Fibroblast of skin of abdomen (primary cell): ENCODE measurements at regions not wholly inside any gene's neighbourhood (a gene's known extent, or its start where the extent isn't known, plus 50 kb on each side); places are given as distances from the start of the nearest gene placed in this dataset.
"Not testable (repeated sequence)": the region's sequence is repeated elsewhere in the genome, so short reads cannot be mapped to it uniquely, and the experiment has no call there.

ENCODE experiments used
- DNase-seq: peaks from one replicate; pipeline ENCODE4 v3.0.0-alpha.2; 2013

DNA sequence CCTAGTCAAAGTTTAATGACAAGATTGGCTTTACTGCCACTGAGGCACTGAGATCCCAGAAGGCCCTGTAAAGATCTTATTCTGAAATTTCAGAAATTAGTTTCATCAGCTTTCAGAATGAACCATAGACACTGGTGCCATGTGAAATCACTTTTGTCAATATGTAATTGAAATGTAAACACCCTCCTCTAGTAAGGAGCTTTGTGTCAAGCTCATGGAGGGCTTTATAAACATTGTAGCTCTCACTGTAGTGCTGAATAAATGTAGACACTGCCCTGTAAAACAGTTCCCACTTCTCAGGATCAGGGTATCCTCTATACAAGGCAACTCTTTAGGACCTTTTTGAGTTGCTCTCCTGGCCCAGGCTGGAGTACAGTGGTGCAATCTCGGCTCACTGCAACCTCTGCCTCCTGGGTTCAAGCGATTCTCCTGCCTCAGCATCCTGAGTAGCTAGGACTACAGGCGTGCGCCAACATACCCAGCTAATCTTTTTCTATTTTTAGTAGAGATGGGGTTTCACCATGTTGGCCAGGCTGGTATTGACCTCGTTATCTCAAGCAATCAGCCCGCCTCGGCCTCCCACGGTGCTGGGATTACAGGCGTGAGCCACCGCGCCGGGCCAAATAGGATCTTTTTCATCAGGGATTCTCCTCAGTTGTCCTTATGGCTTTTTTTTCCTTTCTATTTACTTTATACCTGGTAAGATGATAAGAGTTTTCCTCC, 1823.9 kb upstream of the CDH9 start:
- no peak for DNase-seq

DNA sequence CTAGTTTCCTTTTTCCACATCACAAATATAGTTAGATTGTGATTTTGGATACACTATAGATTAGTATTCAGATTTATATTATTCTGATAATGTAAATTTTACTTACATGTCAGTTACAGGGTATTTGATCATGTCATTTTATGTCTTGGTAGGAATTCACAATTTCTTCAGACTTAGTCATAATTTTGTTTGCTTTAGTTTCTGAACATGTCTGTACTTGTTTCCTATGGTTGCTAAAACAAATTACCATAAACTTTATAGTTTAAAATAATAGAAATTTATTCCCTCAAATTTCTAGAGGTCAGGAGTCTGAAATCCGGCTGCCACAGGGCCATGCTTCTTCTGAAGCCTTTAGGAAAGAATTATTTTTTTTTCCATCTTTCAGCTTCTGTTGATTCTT, 1817.2 kb upstream of the CDH9 start:
- DNase-seq = no peak

DNA sequence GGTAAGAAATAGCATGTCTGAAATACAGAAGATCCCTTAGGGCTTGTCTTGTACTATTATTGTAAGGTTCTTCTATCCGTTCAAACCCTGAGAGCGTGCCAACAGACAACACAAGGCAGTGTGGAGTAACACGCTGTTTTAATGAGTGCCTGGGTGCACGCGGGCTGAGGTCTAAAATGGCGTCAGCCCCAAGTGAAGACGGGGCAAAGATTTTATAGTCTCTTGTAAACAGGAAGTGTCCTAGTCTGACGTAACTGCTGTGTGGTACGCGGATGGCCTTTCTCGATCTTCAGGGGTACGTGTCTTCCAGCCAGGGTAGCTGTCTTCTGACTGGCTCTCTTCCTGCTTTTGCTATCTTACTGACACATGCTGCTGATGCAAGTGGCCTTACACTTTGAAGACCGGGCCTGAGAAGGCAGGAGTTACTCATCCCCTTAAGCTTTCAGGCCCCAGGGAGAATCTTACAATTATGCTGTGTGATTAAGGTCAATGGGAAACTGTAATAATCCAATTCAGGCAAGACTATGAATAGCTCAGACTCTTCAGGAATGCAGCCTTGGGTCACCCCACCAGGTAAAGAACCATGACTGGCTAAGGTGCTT, 1812.0 kb upstream of the CDH9 start:
- no peak for DNase-seq

DNA sequence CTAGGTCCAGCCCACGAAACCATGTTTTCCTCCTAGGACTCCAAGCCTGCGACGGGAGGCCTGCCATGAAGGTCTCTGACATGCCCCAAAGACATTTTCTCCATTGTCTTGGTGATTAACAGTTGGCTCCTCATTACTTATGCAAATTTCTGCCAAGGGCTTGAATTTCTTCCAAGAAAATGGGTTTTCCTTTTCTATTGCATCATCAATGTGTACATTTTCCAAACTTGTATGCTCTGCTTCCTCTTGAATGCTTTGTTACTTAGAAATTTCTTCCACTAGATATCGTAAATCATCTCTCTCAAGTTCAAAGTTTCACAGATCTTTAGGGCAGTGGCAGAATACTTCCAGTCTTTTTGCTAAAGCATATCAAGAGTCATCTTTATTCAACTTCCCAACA, 1792.7 kb upstream of the CDH9 start:
- no peak for DNase-seq

DNA sequence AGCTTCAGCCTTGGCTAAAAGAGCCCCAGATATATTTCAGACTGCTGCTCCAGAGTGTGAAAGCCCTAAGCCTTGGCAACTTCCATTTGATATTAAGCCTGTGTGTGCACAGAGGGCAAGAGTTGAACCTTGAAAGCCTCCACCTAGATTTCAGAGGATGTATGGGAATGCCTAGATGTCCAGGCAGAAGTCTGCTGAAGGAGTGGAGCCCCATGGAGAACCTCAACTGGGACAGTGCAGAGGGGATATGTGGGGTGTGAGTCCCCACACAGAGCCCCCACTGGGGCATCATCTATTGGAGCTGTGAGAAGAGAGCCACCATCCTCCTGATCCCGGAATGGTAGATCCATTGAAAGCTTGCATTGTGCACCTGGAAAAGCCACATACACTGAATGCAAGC, 1784.8 kb upstream of the CDH9 start:
- DNase-seq = no peak

DNA sequence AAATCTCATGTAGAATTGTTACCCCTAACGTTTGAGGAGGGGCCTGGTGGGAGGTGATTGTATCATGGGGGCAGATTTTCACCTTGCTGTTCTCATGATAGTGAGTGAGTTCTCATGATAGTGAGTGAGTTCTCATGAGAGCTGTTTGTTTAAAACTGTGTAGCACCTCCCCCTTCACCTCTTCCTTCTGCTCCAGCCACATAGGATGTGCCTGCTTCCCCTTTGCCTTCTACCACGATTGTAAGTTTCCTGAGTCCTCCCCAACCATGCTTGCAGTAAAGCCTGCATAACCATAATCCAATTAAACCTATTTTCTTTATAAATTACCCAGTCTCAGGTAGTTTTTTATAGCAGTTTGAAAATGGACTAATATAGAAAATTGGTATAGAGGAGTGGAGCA, 1783.7 kb upstream of the CDH9 start:
- no peak for DNase-seq

DNA sequence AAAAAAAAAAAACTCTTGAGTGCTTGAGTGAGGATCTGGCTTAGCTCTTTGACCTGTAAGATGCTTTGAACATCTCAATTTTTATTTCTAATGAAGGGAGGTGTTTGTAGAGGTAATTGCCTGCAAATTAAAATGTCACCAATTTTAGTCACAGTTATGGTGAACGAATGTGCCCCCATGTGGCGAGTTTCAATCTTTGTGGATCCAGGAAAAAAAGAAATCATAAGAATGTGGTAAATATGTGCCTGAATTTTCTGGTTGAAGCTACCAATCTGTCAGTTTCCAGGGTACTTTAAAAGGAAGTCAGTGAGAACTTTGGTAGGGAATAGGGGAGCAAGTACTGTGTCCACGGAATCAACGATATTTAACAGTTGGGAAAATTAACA, 1772.4 kb upstream of the CDH9 start:
- DNase-seq = no peak

DNA sequence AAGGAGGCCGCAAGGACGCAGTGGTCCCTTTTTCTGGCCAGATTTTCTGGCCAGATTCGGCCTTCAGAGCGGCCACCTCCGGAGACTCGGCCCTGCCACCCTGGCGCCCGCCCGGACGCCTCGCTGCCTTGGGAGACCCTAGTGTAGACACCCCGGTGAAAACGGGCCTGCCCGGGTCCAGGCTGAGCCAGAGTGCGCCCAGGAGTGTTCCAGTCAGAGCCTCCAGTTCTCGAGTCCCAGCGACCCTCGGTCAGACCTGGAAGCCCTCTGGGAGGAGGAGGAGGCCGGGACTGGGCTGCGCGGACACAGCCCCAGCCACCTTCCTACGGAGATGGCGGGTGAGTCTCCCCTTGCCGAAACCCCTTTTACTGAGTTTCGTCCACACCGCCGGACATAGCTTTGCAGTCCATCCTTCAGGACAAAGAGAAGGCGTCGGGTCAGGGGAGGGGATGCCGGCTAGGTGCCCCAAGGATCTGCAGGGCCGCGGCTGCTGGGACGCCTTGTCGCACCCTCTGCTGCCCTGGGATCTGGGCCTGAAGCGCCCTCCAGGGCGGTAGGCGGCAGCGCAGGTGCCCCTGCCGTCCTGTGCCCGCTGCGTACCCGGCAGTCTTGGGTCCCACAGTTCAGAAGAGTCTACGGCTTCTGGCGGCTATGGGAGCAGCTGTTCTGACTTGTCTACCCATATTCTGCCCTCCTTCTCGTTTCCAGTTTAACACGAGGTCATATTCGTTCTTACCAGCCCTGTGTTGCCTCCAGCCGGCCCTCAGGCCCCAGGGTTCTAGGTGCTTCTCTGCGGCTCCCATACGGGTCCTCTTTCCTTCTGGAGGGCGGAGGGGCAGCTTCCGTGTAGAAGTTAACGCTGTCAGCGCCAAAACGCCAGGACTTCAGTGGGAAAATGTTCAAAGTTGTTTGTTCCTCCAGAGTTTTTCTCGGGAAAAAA, 1771.7 kb upstream of the CDH9 start:
- DNase-seq = no peak

DNA sequence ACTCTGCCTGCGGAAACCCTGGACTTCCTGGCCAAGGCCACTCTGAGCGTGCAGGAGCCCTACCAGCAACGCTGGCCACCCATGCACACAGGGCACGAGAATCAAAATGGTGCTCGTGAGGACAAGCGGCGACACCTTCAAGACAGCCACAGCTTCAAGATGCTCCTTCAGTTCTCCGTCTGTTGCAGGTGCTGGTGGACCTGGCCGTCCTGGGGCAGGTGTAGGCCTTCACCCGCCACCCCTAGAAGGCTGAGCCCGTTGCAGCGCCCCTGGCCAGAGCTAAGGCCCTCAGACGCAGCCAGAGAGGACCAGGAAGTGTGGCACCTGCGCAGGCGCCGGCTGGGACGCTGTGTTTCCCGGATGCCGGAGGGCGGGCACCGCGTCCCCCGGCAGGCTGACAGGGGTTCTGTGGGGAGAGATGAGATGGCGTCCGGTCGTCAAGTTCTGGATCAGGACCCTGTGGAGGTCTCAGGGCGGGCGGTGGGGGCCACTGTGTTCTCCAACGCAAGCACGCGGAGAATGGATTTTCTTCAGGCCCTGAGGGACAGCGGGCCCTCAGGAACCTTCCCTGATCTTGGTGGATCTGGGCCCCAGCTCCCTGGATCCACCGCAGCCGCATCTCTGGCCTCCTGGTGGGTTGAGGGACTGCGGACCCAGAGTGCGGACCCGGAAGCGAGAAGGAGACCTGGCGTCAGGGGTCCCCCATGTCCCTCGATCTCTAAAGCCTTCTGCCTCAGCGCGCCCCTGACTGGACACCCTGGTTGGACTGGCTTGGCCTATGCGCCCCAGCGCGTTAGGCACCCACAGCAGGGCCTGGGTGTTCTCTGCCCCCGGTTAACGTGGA, 1770.8 kb upstream of the CDH9 start:
- no peak for DNase-seq

DNA sequence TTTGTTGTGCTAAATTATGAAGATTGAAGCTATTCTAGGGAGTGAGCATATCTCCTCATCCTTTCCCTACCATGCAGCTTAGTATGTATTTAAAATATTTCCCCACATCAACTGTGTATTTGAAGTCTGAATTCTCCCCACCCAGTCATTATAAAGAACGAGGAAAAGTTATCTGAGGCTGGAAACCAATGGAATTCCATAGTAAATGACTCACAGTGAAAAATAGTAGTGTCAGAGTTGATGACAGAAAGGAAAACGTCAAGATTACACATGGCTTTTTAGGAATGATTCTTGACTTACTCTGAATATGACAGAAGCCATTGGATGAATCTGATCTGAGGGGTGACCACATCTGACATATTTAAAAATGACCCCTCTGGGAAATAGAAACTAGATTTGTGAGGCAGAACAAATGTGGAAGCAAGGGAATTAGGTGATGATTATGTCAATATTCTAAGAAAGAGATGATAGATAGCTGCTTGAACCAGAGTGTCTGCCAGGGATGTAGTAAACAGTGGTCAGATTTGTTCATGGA, 1768.9 kb upstream of the CDH9 start:
- no peak for DNase-seq

DNA sequence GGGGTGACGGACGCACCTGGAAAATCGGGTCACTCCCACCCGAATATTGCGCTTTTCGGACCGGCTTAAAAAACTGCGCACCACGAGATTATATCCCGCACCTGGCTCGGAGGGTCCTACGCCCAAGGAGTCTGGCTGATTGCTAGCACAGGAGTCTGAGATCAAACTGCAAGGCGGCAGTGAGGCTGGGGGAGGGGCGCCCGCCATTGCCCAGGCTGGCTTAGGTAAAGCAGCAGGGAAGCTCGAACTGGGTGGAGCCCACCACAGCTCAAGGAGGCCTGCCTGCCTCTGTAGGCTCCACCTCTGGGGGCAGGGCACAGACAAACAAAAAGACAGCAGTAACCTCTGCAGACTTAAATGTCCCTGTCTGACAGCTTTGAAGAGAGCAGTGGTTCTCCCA, 1760.6 kb upstream of the CDH9 start:
- not testable (repeated sequence) for DNase-seq

DNA sequence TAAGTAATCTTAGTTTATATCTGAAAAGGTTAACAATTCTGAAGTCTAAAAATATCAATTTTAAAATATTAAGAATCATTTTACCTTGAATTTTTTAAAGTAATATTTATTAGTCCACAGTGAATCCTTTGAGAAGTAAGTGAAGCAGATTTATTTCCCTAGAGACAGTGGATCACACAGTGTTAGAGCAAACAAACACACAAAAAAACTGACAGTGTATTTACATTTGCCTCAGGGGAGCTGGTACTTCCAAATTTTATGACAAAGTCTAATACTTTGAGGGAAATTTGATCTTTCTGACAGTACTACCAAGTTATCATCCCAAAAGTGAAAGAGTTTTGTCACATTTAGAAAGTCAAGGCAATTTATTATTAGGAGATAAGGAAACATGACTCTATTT, 1750.6 kb upstream of the CDH9 start:
- no peak for DNase-seq

DNA sequence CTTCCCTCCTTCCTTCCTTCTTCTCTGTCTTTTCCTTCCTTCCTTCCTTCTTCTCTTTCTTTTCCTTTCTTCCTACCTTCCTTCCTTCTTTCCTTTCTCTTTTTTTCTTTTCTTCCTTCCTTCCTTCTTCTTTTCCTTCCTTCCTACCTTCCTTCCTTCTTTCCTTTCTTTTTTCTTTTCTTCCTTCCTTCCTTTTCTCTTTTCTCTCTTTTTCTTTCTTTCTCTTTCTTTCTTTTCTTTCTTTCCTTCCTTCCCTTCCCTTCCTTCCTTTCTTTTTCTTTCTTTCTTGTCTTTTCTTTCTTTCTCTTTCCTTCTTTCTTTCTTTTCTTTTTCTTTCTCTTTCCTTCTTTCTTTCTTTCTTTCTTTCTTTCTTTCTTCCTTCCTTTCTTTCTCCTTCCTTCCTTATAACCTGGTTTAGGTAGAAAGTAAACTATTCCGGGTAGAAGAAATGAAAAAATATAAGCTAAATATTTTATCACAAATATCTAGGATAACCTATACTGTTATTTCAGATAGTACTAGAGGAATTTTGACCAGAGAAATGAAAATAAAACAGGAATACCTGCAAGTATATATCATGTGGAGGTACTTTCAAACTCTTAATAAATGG, 1741.8 kb upstream of the CDH9 start:
- no peak for DNase-seq

DNA sequence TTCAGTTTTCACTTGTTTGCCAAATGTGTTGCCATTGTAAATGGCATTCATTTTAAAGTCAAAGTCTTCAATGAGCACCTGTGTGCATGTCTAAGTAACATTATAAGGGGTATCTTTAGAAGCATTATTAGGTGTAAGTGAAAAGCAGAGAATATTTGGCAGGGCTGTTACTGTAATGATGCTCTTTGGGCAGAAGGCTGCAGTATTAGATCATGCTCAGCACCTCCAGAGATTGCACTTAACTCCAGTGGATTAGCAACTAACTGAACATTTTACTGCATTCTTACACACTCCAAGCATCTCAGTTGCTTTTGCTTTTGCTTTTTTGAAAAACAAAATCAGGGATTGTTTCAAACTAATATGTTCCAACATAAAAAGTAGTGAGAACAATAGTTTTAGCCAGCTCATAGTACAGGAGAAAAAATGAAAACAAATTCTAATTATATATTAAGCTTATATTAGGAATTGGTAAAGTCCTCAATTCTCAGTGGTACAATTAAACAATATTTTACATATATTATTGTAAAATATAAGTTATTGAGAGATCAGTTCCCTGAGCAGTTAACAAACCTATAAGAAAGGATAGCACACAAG, 1740.9 kb upstream of the CDH9 start:
- DNase-seq = peak; percentile 2

DNA sequence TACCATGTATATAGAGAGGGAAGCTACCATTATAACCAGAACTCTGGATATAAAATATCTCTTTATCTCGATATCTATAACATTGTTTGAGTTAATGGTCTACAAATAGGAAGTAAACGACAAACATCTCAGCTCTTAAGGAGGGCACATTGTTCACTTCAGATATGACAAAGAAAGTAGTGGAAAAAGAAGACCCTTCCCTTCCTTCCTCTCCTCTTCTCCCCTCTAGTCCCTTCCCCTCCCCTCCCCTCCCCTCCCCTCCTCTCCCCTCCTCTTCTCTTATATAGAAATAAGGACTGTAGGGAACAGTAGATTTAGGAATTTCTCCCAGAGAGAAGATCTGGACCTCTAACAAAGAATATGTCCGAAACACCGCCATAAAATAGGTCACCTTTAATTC, 1731.9 kb upstream of the CDH9 start:
- DNase-seq = no peak

DNA sequence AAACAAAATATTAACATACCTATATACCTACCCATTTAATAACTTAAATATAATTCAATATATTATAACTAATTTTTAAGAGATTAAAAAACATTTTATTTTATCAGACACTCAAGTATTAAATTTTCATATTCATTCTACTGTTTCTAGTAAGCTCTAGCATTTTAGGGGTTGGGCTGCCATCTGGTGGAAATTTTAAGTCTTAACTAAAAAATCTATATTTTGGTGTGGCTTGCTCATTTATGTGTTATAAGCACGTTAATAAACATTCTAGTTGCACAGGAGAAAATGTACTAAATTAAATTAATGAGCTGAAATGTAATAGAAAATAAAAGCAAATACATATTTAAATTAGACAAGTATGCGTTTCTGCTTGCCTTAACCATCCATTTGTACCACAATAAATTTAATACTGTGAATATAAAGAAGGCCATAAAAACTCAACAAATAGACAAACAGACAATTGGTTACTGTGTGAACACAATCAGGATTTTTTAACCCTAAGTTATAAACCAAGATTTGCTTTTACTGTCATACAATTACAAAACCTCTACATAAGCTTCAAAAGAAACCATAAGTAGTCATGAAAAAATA, 1728.3 kb upstream of the CDH9 start:
- peak; percentile 47 for DNase-seq

DNA sequence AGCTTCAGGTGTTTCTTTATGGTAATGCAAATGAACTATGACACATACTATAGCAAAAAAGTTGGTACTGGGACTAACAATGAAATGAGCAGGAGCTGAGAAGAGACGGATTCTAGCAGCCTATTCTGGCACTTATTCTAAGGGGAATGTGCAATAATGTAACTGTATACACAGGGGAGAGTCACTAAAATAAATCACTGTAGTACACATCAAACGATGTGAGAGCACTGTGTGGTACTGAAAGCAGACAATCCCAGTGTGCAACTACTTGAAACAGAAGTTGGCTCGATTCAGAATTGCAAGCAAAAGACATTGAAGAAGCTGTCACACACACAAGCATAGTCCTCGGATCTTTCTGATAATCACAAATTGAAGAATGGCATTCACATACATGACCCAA, 1713.0 kb upstream of the CDH9 start:
- DNase-seq = no peak

DNA sequence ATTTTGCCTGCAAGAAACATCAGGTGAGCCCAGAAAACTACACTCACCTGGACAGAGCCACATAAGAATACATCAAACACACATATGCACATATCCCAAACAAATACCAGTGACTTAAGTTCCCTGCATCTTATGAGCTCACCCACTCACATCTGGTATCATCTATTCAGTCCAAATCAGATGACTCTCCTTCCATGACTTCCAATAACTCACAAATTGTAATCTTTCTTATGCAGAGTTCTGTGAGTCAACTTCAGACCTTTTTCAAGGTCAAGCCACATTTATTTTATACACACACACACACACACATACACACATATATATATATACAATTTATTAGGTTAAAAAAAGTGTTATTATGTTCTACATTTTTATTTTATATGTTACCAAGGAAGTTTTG, 1711.9 kb upstream of the CDH9 start:
- DNase-seq = peak; percentile 64

DNA sequence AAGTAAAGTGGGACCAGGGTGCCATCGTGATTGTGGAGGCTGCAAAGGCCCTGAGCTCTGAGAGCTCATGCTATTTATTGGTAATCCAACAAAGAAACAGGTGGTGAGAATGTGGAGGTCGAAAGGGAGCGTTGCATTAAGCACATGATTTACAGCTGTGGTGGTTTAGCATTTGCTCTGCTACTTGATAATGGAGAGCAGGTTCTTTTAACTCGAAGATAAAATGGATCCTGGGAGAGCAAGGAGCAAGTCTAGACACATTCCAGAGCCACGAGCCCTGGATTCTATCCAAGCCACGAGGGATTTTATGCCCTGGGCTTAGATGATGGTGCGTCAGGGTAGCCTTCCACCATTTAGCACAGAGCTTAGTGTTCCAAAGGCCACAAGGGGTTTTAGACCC, 1710.1 kb upstream of the CDH9 start:
- DNase-seq = peak; percentile 31

DNA sequence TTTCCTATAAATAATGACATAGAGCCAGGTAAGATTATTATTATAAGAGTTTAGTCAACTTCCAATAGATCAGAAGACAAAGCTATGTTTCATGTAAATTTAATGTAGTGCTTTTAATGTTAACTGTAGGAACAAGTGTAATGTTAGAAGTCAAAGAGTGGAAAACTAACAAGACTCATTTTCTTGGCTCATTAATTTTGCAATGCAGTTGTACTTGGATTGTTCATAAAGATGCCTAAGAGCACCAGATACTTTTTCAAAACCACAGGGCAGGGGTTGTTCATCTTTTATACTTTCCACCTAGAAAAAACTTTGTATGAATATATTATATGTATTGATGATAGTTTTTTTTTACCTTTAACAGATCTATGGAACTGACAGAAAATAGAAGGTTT, 1705.3 kb upstream of the CDH9 start:
- DNase-seq = no peak
